H1 (cell line): ENCODE measurements at regions not wholly inside any gene's neighbourhood (a gene's known extent, or its start where the extent isn't known, plus 50 kb on each side); places are given as distances from the start of the nearest gene placed in this dataset.

Experiments used
- CEBPB ChIP-seq: IDR thresholded peaks from 2 replicates; pipeline ENCODE4 v1.6.1; 2012; ENCODE audit warnings: low read depth, low read length
- EP300 ChIP-seq, 2 experiments: IDR thresholded peaks; 1 replicate in 1 of 2; 2 replicates in 1 of 2; pipeline ENCODE4 v1.6.1; 2011 to 2012; ENCODE audit warnings: low read depth in 2 of 2, low read length in 2 of 2, mild to moderate bottlenecking in 2 of 2, borderline replicate concordance in 1 of 2, inconsistent platforms in 1 of 2, moderate library complexity in 1 of 2
- EZH2 ChIP-seq: fragments of 200-600 bp; sonication (generic); IDR thresholded peaks from 2 replicates; pipeline ENCODE4 v1.7.1; 2012; ENCODE audit warnings: low read depth, mild to moderate bottlenecking, moderate library complexity, low read length, inconsistent platforms; ENCODE audit not compliant: severe bottlenecking
- GTF2F1 ChIP-seq: IDR thresholded peaks from 2 replicates; pipeline ENCODE4 v1.6.1; 2012; ENCODE audit warnings: low read depth, low read length, improper control_type of control experiment, borderline replicate concordance
- MAFK ChIP-seq: IDR thresholded peaks from 2 replicates; pipeline ENCODE4 v1.6.1; 2012; ENCODE audit warnings: low read depth, mild to moderate bottlenecking, improper control_type of control experiment, low read length
- POU5F1 ChIP-seq: IDR thresholded peaks from 2 replicates; pipeline ENCODE4 v1.6.1; 2011; ENCODE audit warnings: low read depth, mild to moderate bottlenecking, low read length, moderate library complexity
- SIN3A ChIP-seq, 2 experiments: IDR thresholded peaks in 1 of 2; conservative IDR thresholded peaks in 1 of 2; 2 replicates each; pipeline ENCODE4 v1.6.1; 2011 to 2012; ENCODE audit warnings: low read length in 2 of 2, improper control_type of control experiment in 1 of 2, low read depth in 1 of 2, mild to moderate bottlenecking in 1 of 2
- TEAD4 ChIP-seq: IDR thresholded peaks from 2 replicates; pipeline ENCODE4 v1.6.1; 2012; ENCODE audit warnings: low read depth, low read length, inconsistent platforms, mixed read lengths
- YY1 ChIP-seq: IDR thresholded peaks from 2 replicates; pipeline ENCODE4 v1.6.1; 2011; ENCODE audit warnings: low read depth, mild to moderate bottlenecking, low read length
- ZNF274 ChIP-seq: IDR thresholded peaks from 2 replicates; pipeline ENCODE4 v1.7.0; 2012; ENCODE audit warnings: low read length, borderline replicate concordance; ENCODE audit errors: extremely low read depth
- TF ChIP-seq, protein P1 (sequence below), 3 experiments: IDR thresholded peaks; 1 replicate in 2 of 3; 2 replicates in 1 of 3; pipeline versions ENCODE4 v1.5.1 to v1.6.1; 2011; ENCODE audit warnings: low read length in 3 of 3, mild to moderate bottlenecking in 3 of 3, inconsistent platforms in 2 of 3, low read depth in 1 of 3, moderate library complexity in 1 of 3; ENCODE audit not compliant: insufficient read depth in 1 of 3; ENCODE audit errors: control extremely low read depth in 1 of 3
- TF ChIP-seq, protein P2 (sequence below): IDR thresholded peaks from 2 replicates; pipeline ENCODE4 v1.6.1; 2011; ENCODE audit warnings: low read depth, mild to moderate bottlenecking, low read length; ENCODE audit not compliant: insufficient read depth
- TF ChIP-seq, protein P3 (sequence below): IDR thresholded peaks from 2 replicates; pipeline ENCODE4 v1.6.1; 2011; ENCODE audit warnings: low read length, improper control_type of control experiment

DNA sequence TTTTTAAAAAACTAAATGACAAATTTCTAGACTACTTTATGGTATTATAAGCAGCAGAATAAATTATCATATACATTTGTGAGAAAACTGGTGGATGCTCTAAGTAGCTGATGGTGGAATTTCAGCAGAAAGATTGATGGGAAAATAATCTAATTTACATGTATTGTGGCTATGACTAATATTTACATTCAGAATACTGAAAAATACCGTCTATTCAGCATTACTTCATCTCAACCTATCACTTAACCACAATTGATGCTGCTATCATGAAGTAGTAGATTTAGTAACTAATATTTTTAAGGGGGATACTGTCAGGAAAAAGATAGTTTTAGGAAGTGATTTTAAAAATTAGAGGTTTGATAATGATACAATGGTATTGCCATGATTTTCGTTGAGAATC lies 137.9 kb downstream of the IFI44 start:
- TF ChIP-seq EP300 (IDR thresholded peaks at IDR 0.05; ENCODE audit: borderline replicate concordance in 1 of 2, low read depth in 2 of 2, low read length in 2 of 2) (no peak), GTF2F1 (no peak), EZH2 (no peak), CEBPB (no peak), POU5F1 (no peak), MAFK (no peak), TEAD4 (no peak), ZNF274 (no peak), YY1 (no peak), SIN3A (conservative IDR thresholded peaks at IDR 0.05 in 1 of 2, IDR thresholded peaks at IDR 0.05 in 1 of 2; ENCODE audit: low read depth in 1 of 2, low read length in 2 of 2) (no peak)
- TF ChIP-seq, protein P1, sequence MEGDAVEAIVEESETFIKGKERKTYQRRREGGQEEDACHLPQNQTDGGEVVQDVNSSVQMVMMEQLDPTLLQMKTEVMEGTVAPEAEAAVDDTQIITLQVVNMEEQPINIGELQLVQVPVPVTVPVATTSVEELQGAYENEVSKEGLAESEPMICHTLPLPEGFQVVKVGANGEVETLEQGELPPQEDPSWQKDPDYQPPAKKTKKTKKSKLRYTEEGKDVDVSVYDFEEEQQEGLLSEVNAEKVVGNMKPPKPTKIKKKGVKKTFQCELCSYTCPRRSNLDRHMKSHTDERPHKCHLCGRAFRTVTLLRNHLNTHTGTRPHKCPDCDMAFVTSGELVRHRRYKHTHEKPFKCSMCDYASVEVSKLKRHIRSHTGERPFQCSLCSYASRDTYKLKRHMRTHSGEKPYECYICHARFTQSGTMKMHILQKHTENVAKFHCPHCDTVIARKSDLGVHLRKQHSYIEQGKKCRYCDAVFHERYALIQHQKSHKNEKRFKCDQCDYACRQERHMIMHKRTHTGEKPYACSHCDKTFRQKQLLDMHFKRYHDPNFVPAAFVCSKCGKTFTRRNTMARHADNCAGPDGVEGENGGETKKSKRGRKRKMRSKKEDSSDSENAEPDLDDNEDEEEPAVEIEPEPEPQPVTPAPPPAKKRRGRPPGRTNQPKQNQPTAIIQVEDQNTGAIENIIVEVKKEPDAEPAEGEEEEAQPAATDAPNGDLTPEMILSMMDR (IDR thresholded peaks at IDR 0.05; ENCODE audit: control extremely low read depth in 1 of 3, insufficient read depth in 1 of 3, low read depth in 1 of 3, low read length in 3 of 3) = no peak
- TF ChIP-seq, protein P2, sequence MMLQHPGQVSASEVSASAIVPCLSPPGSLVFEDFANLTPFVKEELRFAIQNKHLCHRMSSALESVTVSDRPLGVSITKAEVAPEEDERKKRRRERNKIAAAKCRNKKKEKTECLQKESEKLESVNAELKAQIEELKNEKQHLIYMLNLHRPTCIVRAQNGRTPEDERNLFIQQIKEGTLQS = no peak
- TF ChIP-seq, protein P3, sequence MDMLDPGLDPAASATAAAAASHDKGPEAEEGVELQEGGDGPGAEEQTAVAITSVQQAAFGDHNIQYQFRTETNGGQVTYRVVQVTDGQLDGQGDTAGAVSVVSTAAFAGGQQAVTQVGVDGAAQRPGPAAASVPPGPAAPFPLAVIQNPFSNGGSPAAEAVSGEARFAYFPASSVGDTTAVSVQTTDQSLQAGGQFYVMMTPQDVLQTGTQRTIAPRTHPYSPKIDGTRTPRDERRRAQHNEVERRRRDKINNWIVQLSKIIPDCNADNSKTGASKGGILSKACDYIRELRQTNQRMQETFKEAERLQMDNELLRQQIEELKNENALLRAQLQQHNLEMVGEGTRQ = no peak
